Panc1 (cell line): ENCODE measurements at regions not wholly inside any gene's neighbourhood (a gene's known extent, or its start where the extent isn't known, plus 50 kb on each side); places are given as distances from the start of the nearest gene placed in this dataset.

Source experiments
- ATAC-seq: fragments of 200-7000 bp; cut with Tn5 transposase; 2 replicates; pipeline ENCODE4 v1.9.1; 2020; ENCODE audit warnings: mild to moderate bottlenecking, moderate library complexity
- BruUV-seq: library from RNA; stranded (reverse); fragments of 400-500 nt; replicated peaks from 2 replicates; lab custom pipeline; 2021; lab: Mats Ljungman, UMichigan
- CTCF ChIA-PET: fragments of 300-600 bp; sonication (Branson Sonifier 250); formaldehyde crosslinking; loops from one replicate; lab custom pipeline; 2022; ENCODE audit warnings: antibody characterized with exemption; lab: Charles Lee
- POLR2A ChIA-PET: fragments of 300-600 bp; sonication (Branson Sonifier 250); formaldehyde crosslinking; loops from one replicate; lab custom pipeline; 2022; ENCODE audit warnings: antibody characterized with exemption; lab: Charles Lee
- DNase-seq: peaks from one replicate; pipeline ENCODE4 v3.0.0-alpha.2; 2010; ENCODE audit warnings: low read depth, low spot score
- H3K27ac ChIP-seq: 2 replicates; pipeline ENCODE4 v1.5.1; 2011; ENCODE audit warnings: mild to moderate bottlenecking, low read length, inconsistent platforms
- H3K27me3 ChIP-seq: fragments of 200-500 bp; sonication (Bioruptor generic); 2 replicates; pipeline ENCODE4 v1.6.0; 2014; ENCODE audit warnings: low read length, inconsistent platforms; ENCODE audit not compliant: control insufficient read depth, insufficient read depth
- H3K36me3 ChIP-seq: fragments of 200-500 bp; sonication (Bioruptor generic); 2 replicates; pipeline ENCODE4 v1.5.1; 2014; ENCODE audit warnings: inconsistent platforms, mild to moderate bottlenecking, low read length, moderate library complexity; ENCODE audit not compliant: control insufficient read depth, insufficient read depth
- H3K4me1 ChIP-seq: 2 replicates; pipeline ENCODE4 v1.5.1; 2011; ENCODE audit warnings: inconsistent platforms, mild to moderate bottlenecking, low read length, moderate library complexity; ENCODE audit not compliant: control insufficient read depth, insufficient read depth
- H3K4me3 ChIP-seq, 2 experiments: 2 replicates each; pipeline ENCODE4 v1.5.1; 2011 to 2012; ENCODE audit warnings: low read depth in 2 of 2, low read length in 2 of 2, mild to moderate bottlenecking in 2 of 2, inconsistent platforms in 1 of 2, moderate library complexity in 1 of 2
- H3K9me3 ChIP-seq: fragments of 200-500 bp; sonication (Bioruptor generic); 2 replicates; pipeline ENCODE4 v1.5.1; 2014; ENCODE audit warnings: low read depth, mild to moderate bottlenecking, inconsistent platforms, low read length, moderate library complexity; ENCODE audit not compliant: control insufficient read depth, insufficient read depth
- CTCF ChIP-seq: fragments of 450-650 bp; IDR thresholded peaks from 2 replicates; pipeline ENCODE4 v1.5.1; 2017; ENCODE audit warnings: mild to moderate bottlenecking
- POLR2AphosphoS5 ChIP-seq: IDR thresholded peaks from 2 replicates; pipeline ENCODE4 v1.6.1; 2012; ENCODE audit warnings: mild to moderate bottlenecking, low read depth, low read length, moderate library complexity
- REST ChIP-seq, 2 experiments: IDR thresholded peaks; 2 replicates each; pipeline ENCODE4 v1.6.1; 2011 to 2012; ENCODE audit warnings: low read depth in 2 of 2, control low read depth in 1 of 2, low read length in 1 of 2, mild to moderate bottlenecking in 1 of 2, moderate library complexity in 1 of 2; ENCODE audit not compliant: insufficient read depth in 1 of 2
- SIN3A ChIP-seq: IDR thresholded peaks from 2 replicates; pipeline ENCODE4 v1.6.1; 2012; ENCODE audit warnings: low read depth, mild to moderate bottlenecking, low read length, moderate library complexity, borderline replicate concordance; ENCODE audit not compliant: insufficient read depth
- TCF7L2 ChIP-seq: IDR thresholded peaks from 2 replicates; pipeline ENCODE4 v1.6.1; 2011; ENCODE audit warnings: mild to moderate bottlenecking, low read depth, low read length, inconsistent platforms
- in situ Hi-C: cut with HindIII; loops from 2 replicates; pipeline ENCODE4 v1.10.0; 2016; ENCODE audit warnings: low sequenced_read_pairs, low pct_unique_long_range_greater_than_20kb
- intact Hi-C: fragments of 100-400 bp; cut with micrococcal nuclease; formaldehyde crosslinking; loops from one replicate; pipeline ENCODE4 v1.10.0; 2022; ENCODE audit not compliant: unreplicated experiment

- ATAC-seq, result no peak
- in situ Hi-C loops (no loop called here), intact Hi-C loops (no loop called here)
- Histone ChIP-seq H3K9me3 (no peaks in the 10 kb centered on the region), H3K27ac (no peak overlapping the region), H3K4me1 (no peaks in the 10 kb centered on the region), H3K4me3 (no peak overlapping the region), H3K36me3 (no peaks in the 10 kb centered on the region), H3K27me3 (no peaks in the 10 kb centered on the region)
- ChIA-PET POLR2A (interaction anchor here (0.6 kb wide), 1 partner anchor 210 kb away, joined by 4 read pairs; no protein-coding TSS in a partner anchor), CTCF (no interaction called here)
- TF ChIP-seq TCF7L2 (no peak), SIN3A (no peak), REST (IDR thresholded peaks at IDR 0.05; ENCODE audit: insufficient read depth in 1 of 2, low read depth in 2 of 2, low read length in 1 of 2) (no peak), POLR2AphosphoS5 (no peak), CTCF (no peak)
- DNase-seq, result no peak
- no TSS peak for BruUV-seq
Measured at GRCh38 chr2:196568506-196568905, 71.0 kb upstream of the CCDC150 start.

GRCh38 chr2:196584903-196585302 lies 54.6 kb upstream of the CCDC150 start:
- no peak for TF ChIP-seq CTCF
- TF ChIP-seq POLR2AphosphoS5, result no peak
- no peak for TF ChIP-seq REST (IDR thresholded peaks at IDR 0.05; ENCODE audit: insufficient read depth in 1 of 2, low read depth in 2 of 2, low read length in 1 of 2)
- TF ChIP-seq TCF7L2, result no peak
- TF ChIP-seq SIN3A, result no peak
- Histone ChIP-seq H3K27ac (no peak overlapping the region), H3K4me3 (no peak overlapping the region), H3K9me3 (no peaks in the 10 kb centered on the region), H3K4me1 (peaks cover 4% of the 10 kb centered on the region; the same call in 1 of the 2 replicates), H3K36me3 (no peaks in the 10 kb centered on the region), H3K27me3 (no peaks in the 10 kb centered on the region)
- ChIA-PET POLR2A (no interaction called here), CTCF (no interaction called here)
- intact Hi-C loops (no loop called here), in situ Hi-C loops (no loop called here)
- BruUV-seq, result no TSS peak
- DNase-seq (no peak), ATAC-seq (no peak)
